ENCODE measurements at regions not wholly inside any gene's neighbourhood (a gene's known extent, or its start where the extent isn't known, plus 50 kb on each side); places are given as distances from the start of the nearest gene placed in this dataset.

DNA sequence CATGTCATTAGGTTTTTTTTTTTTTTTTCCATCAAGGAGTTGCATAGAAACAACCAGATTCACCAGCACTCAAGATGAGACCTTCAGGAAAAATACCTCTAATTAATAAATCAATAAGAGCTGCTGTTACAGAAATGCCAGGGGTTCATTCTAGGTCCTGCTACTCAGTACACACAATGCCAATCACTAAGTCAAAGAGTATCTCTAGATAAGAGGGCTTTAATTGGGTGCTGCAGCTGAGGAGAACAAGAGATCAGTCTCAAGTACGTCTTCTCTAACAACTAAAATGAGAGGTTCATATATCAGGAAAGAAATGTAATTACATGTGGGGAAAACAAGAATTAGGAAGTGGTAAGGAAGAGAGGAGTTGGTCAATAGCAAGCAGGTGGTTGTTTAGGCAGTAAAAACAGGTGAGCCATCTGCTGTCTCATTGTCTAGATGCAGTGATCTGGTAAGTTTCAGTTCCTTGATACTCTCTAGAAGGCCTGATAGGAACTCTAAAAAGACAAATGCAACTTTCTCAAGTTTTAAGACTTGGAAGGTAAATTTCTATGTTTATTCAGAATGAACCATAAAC, 272.9 kb upstream of the ZWINT start:
- intact Hi-C loops (cut with micrococcal nuclease): loop anchor here (10.0 kb wide), 1 partner anchor 269 kb away; the partner anchor contains the start of gene ZWINT
- CTCF ChIA-PET: no interaction called here
- Mint-ChIP-seq H3K9me3 (peaks cover 6% of the 10 kb centered on the region), H3K4me1 (peaks cover 22% of the 10 kb centered on the region), H3K27ac (peak overlapping the region; percentile 68), H3K4me3 (peak overlapping the region; percentile 4), H3K27me3 (no peaks in the 10 kb centered on the region), H3K36me3 (ENCODE audit: low read depth) (no peaks in the 10 kb centered on the region)
- DNase-seq (no peak), ATAC-seq (ENCODE audit: low read depth) (peak; percentile 88)
- TF ChIP-seq, protein P1, sequence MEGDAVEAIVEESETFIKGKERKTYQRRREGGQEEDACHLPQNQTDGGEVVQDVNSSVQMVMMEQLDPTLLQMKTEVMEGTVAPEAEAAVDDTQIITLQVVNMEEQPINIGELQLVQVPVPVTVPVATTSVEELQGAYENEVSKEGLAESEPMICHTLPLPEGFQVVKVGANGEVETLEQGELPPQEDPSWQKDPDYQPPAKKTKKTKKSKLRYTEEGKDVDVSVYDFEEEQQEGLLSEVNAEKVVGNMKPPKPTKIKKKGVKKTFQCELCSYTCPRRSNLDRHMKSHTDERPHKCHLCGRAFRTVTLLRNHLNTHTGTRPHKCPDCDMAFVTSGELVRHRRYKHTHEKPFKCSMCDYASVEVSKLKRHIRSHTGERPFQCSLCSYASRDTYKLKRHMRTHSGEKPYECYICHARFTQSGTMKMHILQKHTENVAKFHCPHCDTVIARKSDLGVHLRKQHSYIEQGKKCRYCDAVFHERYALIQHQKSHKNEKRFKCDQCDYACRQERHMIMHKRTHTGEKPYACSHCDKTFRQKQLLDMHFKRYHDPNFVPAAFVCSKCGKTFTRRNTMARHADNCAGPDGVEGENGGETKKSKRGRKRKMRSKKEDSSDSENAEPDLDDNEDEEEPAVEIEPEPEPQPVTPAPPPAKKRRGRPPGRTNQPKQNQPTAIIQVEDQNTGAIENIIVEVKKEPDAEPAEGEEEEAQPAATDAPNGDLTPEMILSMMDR (IDR thresholded peaks at IDR 0.05): no peak
- POLR2A ChIA-PET: no interaction called here

DNA sequence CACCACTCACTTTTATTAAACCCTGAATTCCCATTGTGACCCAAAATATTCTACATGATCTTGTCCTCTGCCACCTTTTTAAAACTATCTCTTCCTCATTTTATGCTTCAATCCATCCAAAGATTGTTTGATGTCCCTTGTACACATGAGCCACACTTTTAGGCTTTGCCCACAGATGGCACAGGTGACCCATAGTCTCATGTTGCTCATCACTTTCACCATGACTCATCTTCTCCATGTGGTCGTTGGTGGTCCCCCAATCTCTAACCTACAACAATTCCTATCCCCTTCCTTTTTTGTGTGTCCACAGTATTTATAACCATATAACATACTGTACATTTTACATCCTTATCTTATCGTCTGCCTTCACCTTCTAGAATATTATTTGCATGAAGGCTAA, 271.5 kb upstream of the ZWINT start:
- H3K4me3 Mint-ChIP-seq: no peak overlapping the region
- ATAC-seq (ENCODE audit: low read depth): no peak
- DNase-seq: no peak
- H3K27me3 Mint-ChIP-seq: no peaks in the 10 kb centered on the region
- H3K4me1 Mint-ChIP-seq: peaks cover 22% of the 10 kb centered on the region
- intact Hi-C loops (cut with micrococcal nuclease): loop anchor here (10.0 kb wide), 1 partner anchor 268 kb away; the partner anchor contains the start of gene ZWINT
- ChIA-PET CTCF (no interaction called here), POLR2A (no interaction called here)
- TF ChIP-seq, protein P1 (IDR thresholded peaks at IDR 0.05): no peak
- no peaks in the 10 kb centered on the region for H3K36me3 Mint-ChIP-seq (ENCODE audit: low read depth)
- H3K27ac Mint-ChIP-seq: no peak overlapping the region
- peaks cover 5% of the 10 kb centered on the region for H3K9me3 Mint-ChIP-seq

GRCh38 chr10:56624082-56624481, 263.0 kb upstream of the ZWINT start:
- H3K4me1 Mint-ChIP-seq: peaks cover 26% of the 10 kb centered on the region
- ATAC-seq (ENCODE audit: low read depth): no peak
- ChIA-PET POLR2A (no interaction called here), CTCF (no interaction called here)
- no peak overlapping the region for H3K4me3 Mint-ChIP-seq
- no peaks in the 10 kb centered on the region for H3K27me3 Mint-ChIP-seq
- no peaks in the 10 kb centered on the region for H3K9me3 Mint-ChIP-seq
- intact Hi-C loops (cut with micrococcal nuclease): no loop called here
- no peak overlapping the region for H3K27ac Mint-ChIP-seq
- H3K36me3 Mint-ChIP-seq (ENCODE audit: low read depth): no peaks in the 10 kb centered on the region
- TF ChIP-seq, protein P1 (IDR thresholded peaks at IDR 0.05): no peak
- no peak for DNase-seq

DNA sequence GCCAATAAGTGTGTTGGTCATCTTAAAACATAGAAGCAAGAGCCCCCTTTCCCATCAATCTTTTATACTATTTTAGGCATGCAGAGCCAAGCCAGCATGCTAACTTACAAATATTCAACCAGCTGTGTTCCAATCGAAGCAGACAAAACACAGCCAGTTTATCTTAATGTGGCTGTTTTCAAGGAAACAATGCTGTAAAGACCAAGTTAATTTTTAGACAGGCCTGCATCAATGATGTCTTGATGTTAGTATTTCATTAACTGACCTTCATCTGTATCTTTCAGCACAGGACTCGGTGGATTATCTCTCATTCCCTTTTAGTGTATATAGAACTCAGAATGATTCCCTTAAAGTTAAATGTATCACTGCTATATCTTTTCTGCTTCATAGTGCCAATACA, 262.0 kb upstream of the ZWINT start:
- intact Hi-C loops (cut with micrococcal nuclease): no loop called here
- Mint-ChIP-seq H3K27ac (peak overlapping the region; percentile 72), H3K27me3 (no peaks in the 10 kb centered on the region), H3K9me3 (no peaks in the 10 kb centered on the region), H3K4me3 (no peak overlapping the region), H3K4me1 (peaks cover 26% of the 10 kb centered on the region), H3K36me3 (ENCODE audit: low read depth) (no peaks in the 10 kb centered on the region)
- ChIA-PET POLR2A (no interaction called here), CTCF (no interaction called here)
- ATAC-seq (ENCODE audit: low read depth): no peak
- no peak for DNase-seq
- TF ChIP-seq, protein P1 (IDR thresholded peaks at IDR 0.05): no peak

DNA sequence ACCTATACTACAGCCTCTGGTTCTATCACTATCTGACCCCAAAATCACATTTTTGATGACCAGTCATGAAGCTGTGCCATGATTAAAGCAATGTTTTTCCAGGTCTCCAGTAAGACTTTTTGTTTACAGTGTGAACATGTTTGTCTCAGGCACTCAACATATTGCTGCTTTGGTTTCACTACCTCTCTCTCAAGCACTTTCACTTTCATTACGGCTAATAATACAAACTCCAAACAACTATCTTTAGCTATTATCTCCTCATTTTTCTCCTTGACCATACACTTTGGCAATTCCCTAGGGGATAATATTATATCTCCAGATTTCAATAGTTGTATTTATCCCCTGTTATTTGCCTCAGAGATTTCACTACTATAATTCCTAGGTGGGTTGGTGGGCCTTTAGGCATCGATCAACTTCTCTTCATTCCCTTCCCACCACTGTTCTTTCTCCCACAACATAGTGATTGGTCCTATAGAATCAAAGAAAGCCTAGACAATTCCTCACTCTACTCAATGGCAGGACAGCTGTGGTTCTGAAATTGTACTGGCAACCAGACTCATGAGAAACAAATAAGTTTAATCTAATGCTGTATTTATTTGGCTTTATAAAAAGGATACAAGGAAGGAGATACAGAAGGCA, 261.4 kb upstream of the ZWINT start:
- TF ChIP-seq, protein P1 (IDR thresholded peaks at IDR 0.05): no peak
- Mint-ChIP-seq H3K36me3 (ENCODE audit: low read depth) (no peaks in the 10 kb centered on the region), H3K27me3 (no peaks in the 10 kb centered on the region), H3K9me3 (no peaks in the 10 kb centered on the region), H3K4me3 (peak overlapping the region; percentile 55), H3K27ac (peak overlapping the region; percentile 72), H3K4me1 (peaks cover 26% of the 10 kb centered on the region)
- CTCF ChIA-PET: no interaction called here
- POLR2A ChIA-PET: interaction anchor here (0.7 kb wide), 1 partner anchor 13 kb away, joined by 3 read pairs; no protein-coding TSS in a partner anchor
- DNase-seq (no peak), ATAC-seq (ENCODE audit: low read depth) (peak; percentile 47)
- intact Hi-C loops (cut with micrococcal nuclease): no loop called here

All from activated B cell treated with CpG ODN at 0.5 μM for 24 hours (primary cell).